ENCODE measurements at regions not wholly inside any gene's neighbourhood (a gene's known extent, or its start where the extent isn't known, plus 50 kb on each side); places are given as distances from the start of the nearest gene placed in this dataset.

GRCh38 chr9:2263665-2264064 lies 248.5 kb downstream of the SMARCA2 start:
- Histone ChIP-seq H3K27me3 (no peaks in the 10 kb centered on the region), H3K4me1 (no peaks in the 10 kb centered on the region), H3K9ac (ENCODE audit: low read depth in 2 of 2, low read length in 2 of 2) (no peak overlapping the region), H3K9me3 (no peaks in the 10 kb centered on the region), H3K36me3 (no peaks in the 10 kb centered on the region), H3K4me3 (no peak overlapping the region), H3K27ac (no peak overlapping the region)
- intact Hi-C loops (cut with DNase I) = no loop called here
- no peak for TF ChIP-seq CTCF (IDR thresholded peaks at IDR 0.05)
- no peak for DNase-seq

- H3K9me3 ChIP-seq = no peaks in the 10 kb centered on the region
- no peak for TF ChIP-seq CTCF (IDR thresholded peaks at IDR 0.05)
- H3K27me3 ChIP-seq = no peaks in the 10 kb centered on the region
- H3K9ac ChIP-seq (ENCODE audit: low read depth in 2 of 2, low read length in 2 of 2) = no peak overlapping the region
- no peak for DNase-seq
- no peak overlapping the region for H3K27ac ChIP-seq
- H3K36me3 ChIP-seq = no peaks in the 10 kb centered on the region
- H3K4me1 ChIP-seq = no peaks in the 10 kb centered on the region
- no peak overlapping the region for H3K4me3 ChIP-seq
- intact Hi-C loops (cut with DNase I) = no loop called here
Measured at GRCh38 chr9:2264081-2264480, 248.9 kb downstream of the SMARCA2 start.

GRCh38 chr9:2267181-2267745 lies 252.1 kb downstream of the SMARCA2 start:
- TF ChIP-seq CTCF (IDR thresholded peaks at IDR 0.05) = no peak
- no peaks in the 10 kb centered on the region for H3K36me3 ChIP-seq
- H3K9ac ChIP-seq (ENCODE audit: low read depth in 2 of 2, low read length in 2 of 2) = no peak overlapping the region
- H3K27ac ChIP-seq = no peak overlapping the region
- H3K4me1 ChIP-seq = no peaks in the 10 kb centered on the region
- H3K9me3 ChIP-seq = no peaks in the 10 kb centered on the region
- no peaks in the 10 kb centered on the region for H3K27me3 ChIP-seq
- no peak overlapping the region for H3K4me3 ChIP-seq
- intact Hi-C loops (cut with DNase I) = no loop called here
- DNase-seq = no peak

GRCh38 chr9:2269778-2270177 lies 254.6 kb downstream of the SMARCA2 start:
- H3K9me3 ChIP-seq = no peaks in the 10 kb centered on the region
- H3K4me3 ChIP-seq = no peak overlapping the region
- no peak for DNase-seq
- H3K36me3 ChIP-seq = no peaks in the 10 kb centered on the region
- intact Hi-C loops (cut with DNase I) = no loop called here
- H3K27ac ChIP-seq = no peak overlapping the region
- no peak overlapping the region for H3K9ac ChIP-seq (ENCODE audit: low read depth in 2 of 2, low read length in 2 of 2)
- no peaks in the 10 kb centered on the region for H3K4me1 ChIP-seq
- TF ChIP-seq CTCF (IDR thresholded peaks at IDR 0.05) = no peak
- no peaks in the 10 kb centered on the region for H3K27me3 ChIP-seq

- H3K36me3 ChIP-seq = no peaks in the 10 kb centered on the region
- H3K4me1 ChIP-seq = no peaks in the 10 kb centered on the region
- no peaks in the 10 kb centered on the region for H3K27me3 ChIP-seq
- no peak overlapping the region for H3K27ac ChIP-seq
- no peak for TF ChIP-seq CTCF (IDR thresholded peaks at IDR 0.05)
- DNase-seq = no peak
- no peak overlapping the region for H3K9ac ChIP-seq (ENCODE audit: low read depth in 2 of 2, low read length in 2 of 2)
- intact Hi-C loops (cut with DNase I) = no loop called here
- H3K9me3 ChIP-seq = no peaks in the 10 kb centered on the region
- no peak overlapping the region for H3K4me3 ChIP-seq
Measured at GRCh38 chr9:2270565-2270964, 255.4 kb downstream of the SMARCA2 start.

Measured in colonic mucosa (tissue), 4 donors.